OCI-LY3 (cell line): ENCODE measurements at regions not wholly inside any gene's neighbourhood (a gene's known extent, or its start where the extent isn't known, plus 50 kb on each side); places are given as distances from the start of the nearest gene placed in this dataset.

Experiments used
- EZH2phosphoT487 ChIP-seq: fragments of 200-600 bp; shearing (Covaris generic); IDR thresholded peaks from 2 replicates; pipeline ENCODE4 v1.6.1; 2018; ENCODE audit warnings: antibody characterized with exemption, mixed run types, low read depth
- TF ChIP-seq, protein P1 (sequence below): fragments of 200-600, 300-600 bp; sonication (generic); IDR thresholded peaks from 2 replicates; pipeline ENCODE4 v1.5.1; 2014; ENCODE audit warnings: antibody characterized with exemption, low read length, low read depth

DNA sequence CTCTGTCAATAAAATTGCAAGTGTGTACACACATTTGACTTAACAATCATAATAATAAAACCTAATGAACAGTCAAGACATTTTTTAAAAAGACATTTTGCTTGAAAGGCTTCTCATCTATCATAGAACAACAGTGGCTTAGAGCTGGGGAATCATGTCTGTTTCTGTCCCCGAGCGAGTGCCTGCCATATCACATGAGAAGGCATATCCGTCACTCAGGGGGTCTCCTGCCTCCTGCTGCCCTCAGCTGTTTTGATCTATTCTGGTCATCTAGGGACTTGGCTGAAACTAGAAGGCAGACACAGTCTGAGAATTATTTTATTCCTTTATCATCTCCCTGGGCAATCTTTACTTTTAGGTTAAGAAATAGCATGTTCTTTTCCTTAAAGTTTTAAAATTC is 278.7 kb upstream of the KLF6 start:
- TF ChIP-seq, protein P1, sequence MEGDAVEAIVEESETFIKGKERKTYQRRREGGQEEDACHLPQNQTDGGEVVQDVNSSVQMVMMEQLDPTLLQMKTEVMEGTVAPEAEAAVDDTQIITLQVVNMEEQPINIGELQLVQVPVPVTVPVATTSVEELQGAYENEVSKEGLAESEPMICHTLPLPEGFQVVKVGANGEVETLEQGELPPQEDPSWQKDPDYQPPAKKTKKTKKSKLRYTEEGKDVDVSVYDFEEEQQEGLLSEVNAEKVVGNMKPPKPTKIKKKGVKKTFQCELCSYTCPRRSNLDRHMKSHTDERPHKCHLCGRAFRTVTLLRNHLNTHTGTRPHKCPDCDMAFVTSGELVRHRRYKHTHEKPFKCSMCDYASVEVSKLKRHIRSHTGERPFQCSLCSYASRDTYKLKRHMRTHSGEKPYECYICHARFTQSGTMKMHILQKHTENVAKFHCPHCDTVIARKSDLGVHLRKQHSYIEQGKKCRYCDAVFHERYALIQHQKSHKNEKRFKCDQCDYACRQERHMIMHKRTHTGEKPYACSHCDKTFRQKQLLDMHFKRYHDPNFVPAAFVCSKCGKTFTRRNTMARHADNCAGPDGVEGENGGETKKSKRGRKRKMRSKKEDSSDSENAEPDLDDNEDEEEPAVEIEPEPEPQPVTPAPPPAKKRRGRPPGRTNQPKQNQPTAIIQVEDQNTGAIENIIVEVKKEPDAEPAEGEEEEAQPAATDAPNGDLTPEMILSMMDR: no peak
- no peak for TF ChIP-seq EZH2phosphoT487
